Right lobe of liver (tissue), 6 donors: ENCODE measurements at regions not wholly inside any gene's neighbourhood (a gene's known extent, or its start where the extent isn't known, plus 50 kb on each side); places are given as distances from the start of the nearest gene placed in this dataset.

Source experiments
- ATAC-seq, 4 donors: fragments of 200-7000 bp; cut with Tn5 transposase; one replicate each; pipeline ENCODE4 v1.9.1; 2020; ENCODE audit warnings: mild to moderate bottlenecking in 4 of 4, moderate library complexity in 4 of 4
- DNase-seq, 3 donors: peaks; one replicate each; pipeline ENCODE4 v3.0.0-alpha.2; 2020
- H3K27ac ChIP-seq, 3 donors: fragments of 200-600 bp; one replicate each; pipeline ENCODE4 v1.8.0; 2022
- H3K27me3 ChIP-seq, 2 donors: fragments of 200-600 bp; one replicate each; pipeline ENCODE4 v1.8.0; 2022
- H3K36me3 ChIP-seq, 4 donors: fragments of 200-600 bp; sonication (generic) in 1 of 4; one replicate each; pipeline versions ENCODE4 v1.5.1 to v1.8.0; 2017 to 2022; ENCODE audit warnings: control low read depth in 1 of 4
- H3K4me1 ChIP-seq, 4 donors: fragments of 200-600 bp; sonication (generic) in 1 of 4; one replicate each; pipeline versions ENCODE4 v1.5.1 to v1.8.0; 2017 to 2022; ENCODE audit warnings: control low read depth in 1 of 4
- H3K4me3 ChIP-seq, 3 donors: fragments of 200-600 bp; one replicate each; pipeline ENCODE4 v1.8.0; 2022
- H3K9me3 ChIP-seq, 4 donors: fragments of 200-600 bp; sonication (generic) in 1 of 4; one replicate each; pipeline versions ENCODE4 v1.5.1 to v1.8.0; 2017 to 2022; ENCODE audit warnings: control low read depth in 1 of 4
- CTCF ChIP-seq, 4 donors: fragments of 200-600 bp in 3 of 4; fragments of 450-650 bp in 1 of 4; IDR thresholded peaks; one replicate each; pipeline versions ENCODE4 v1.5.1 to v1.8.0; 2016 to 2022; ENCODE audit warnings: antibody characterized with exemption in 4 of 4, mild to moderate bottlenecking in 2 of 4
- POLR2A ChIP-seq: fragments of 450-650 bp; IDR thresholded peaks from one replicate; pipeline ENCODE4 v1.6.1; 2017; ENCODE audit warnings: antibody characterized with exemption, mild to moderate bottlenecking
- WGBS: methylation state at CpG from one replicate; pipeline ENCODE4 v1.1.6; 2018; ENCODE audit warnings: low coverage, low lambda C conversion rate; ENCODE audit not compliant: insufficient coverage; ENCODE audit errors: missing lambda C conversion rate; 5-methylcytosine and 5-hydroxymethylcytosine counted together
- intact Hi-C, 2 donors: fragments of 100-400 bp; cut with DNase I; formaldehyde crosslinking; loops; one replicate each; pipeline versions ENCODE4 v1.11.2 to v1.14.1; 2022
- donor health status: DM: no; HTN: yes; CAD: no.
- donor health status: DM: no; HTN: no; CAD: no.
- donor health status: DM: no; HTN: no; CAD: no.
- donor health status: DM: no; HTN: yes; CAD: no.
- donor health status: DM: no; HTN: yes; CAD: no.

GRCh38 chr1:244350027-244350426 is 101.7 kb downstream of the ADSS2 start:
- no peaks in the 10 kb centered on the region for H3K4me1 ChIP-seq
- DNase-seq = no peak
- no peak overlapping the region for H3K4me3 ChIP-seq
- 65% methylated on average over 6 of the region's 6 CpGs for WGBS
- no peaks in the 10 kb centered on the region for H3K36me3 ChIP-seq
- TF ChIP-seq CTCF (IDR thresholded peaks at IDR 0.05) (no peak), POLR2A (no peak)
- ATAC-seq = peak in 3 of 4 donors; percentile 20 to 33 (median 21)
- H3K27me3 ChIP-seq = no peaks in the 10 kb centered on the region
- H3K27ac ChIP-seq = no peak overlapping the region
- intact Hi-C loops = no loop called here
- no peaks in the 10 kb centered on the region for H3K9me3 ChIP-seq

DNA sequence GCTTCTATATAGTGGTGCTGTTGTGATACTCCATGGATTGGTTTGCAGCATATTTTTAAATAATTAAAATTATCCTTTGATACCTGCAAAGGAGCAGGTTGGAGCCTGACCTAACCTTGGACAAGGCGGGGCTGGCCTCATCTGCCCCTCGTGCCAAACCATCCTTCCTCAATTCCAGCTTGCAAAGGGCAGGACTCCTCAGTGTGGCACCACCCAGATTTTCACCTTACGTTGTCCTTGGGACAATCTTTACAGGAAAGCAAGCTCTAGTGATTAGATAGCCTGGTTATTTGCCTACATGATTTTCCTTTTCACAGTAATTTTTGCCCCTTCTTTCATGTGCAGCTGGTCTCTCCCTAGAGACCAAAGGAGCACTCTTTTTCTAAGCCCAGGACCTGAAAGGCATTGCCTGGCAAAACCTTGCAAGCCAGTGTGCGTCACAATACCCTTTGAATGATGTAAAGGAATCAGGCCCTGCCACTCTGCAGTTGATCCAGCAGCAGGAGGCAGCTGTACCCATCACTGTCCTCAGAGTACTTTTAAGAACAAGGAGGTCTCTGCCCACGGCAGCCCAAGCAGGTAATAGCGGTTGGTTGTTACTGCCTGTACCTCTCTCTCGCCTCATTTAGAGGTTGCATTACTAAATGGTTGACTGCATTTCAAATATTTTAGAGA is 99.4 kb downstream of the ADSS2 start:
- Histone ChIP-seq H3K36me3 (no peaks in the 10 kb centered on the region), H3K27ac (no peak overlapping the region), H3K27me3 (no peaks in the 10 kb centered on the region), H3K4me3 (no peak overlapping the region), H3K4me1 (no peaks in the 10 kb centered on the region), H3K9me3 (no peaks in the 10 kb centered on the region)
- intact Hi-C loops = no loop called here
- TF ChIP-seq POLR2A (no peak), CTCF (IDR thresholded peaks at IDR 0.05) (no peak)
- WGBS = 67% methylated on average over 7 of the region's 7 CpGs
- no peak for ATAC-seq
- peak in 1 of 3 donors; percentile 11 for DNase-seq

- Histone ChIP-seq H3K36me3 (no peaks in the 10 kb centered on the region), H3K4me3 (no peak overlapping the region), H3K27ac (no peak overlapping the region), H3K27me3 (no peaks in the 10 kb centered on the region), H3K9me3 (no peaks in the 10 kb centered on the region), H3K4me1 (no peaks in the 10 kb centered on the region)
- ATAC-seq (peak; percentile 70 to 95 (median 80)), DNase-seq (peak in 1 of 3 donors; percentile 44)
- WGBS = 51% methylated on average over 5 of the region's 7 CpGs
- TF ChIP-seq POLR2A = no peak
- no peak for TF ChIP-seq CTCF (IDR thresholded peaks at IDR 0.05)
- intact Hi-C loops = no loop called here
Observed at GRCh38 chr1:244353551-244354091, 98.1 kb downstream of the ADSS2 start.

- DNase-seq (no peak), ATAC-seq (no peak)
- H3K4me1 ChIP-seq = no peaks in the 10 kb centered on the region
- H3K36me3 ChIP-seq = no peaks in the 10 kb centered on the region
- H3K9me3 ChIP-seq = no peaks in the 10 kb centered on the region
- no peak for TF ChIP-seq CTCF (IDR thresholded peaks at IDR 0.05)
- TF ChIP-seq POLR2A = no peak
- intact Hi-C loops = no loop called here
- no peaks in the 10 kb centered on the region for H3K27me3 ChIP-seq
- 54% methylated on average over 5 of the region's 5 CpGs for WGBS
- no peak overlapping the region for H3K27ac ChIP-seq
- H3K4me3 ChIP-seq = no peak overlapping the region
Observed at GRCh38 chr1:244354810-244355278, 96.9 kb downstream of the ADSS2 start.
